AG08395 (cell line): ENCODE measurements at regions not wholly inside any gene's neighbourhood (a gene's known extent, or its start where the extent isn't known, plus 50 kb on each side); places are given as distances from the start of the nearest gene placed in this dataset.

Experiments
- DNase-seq: peaks from one replicate; pipeline ENCODE4 v3.0.0; 2012; ENCODE audit warnings: mixed read lengths, low spot score

- no peak for DNase-seq
Measured at GRCh38 chr7:52897288-52897687, 138.1 kb upstream of the POM121L12 start.

DNA sequence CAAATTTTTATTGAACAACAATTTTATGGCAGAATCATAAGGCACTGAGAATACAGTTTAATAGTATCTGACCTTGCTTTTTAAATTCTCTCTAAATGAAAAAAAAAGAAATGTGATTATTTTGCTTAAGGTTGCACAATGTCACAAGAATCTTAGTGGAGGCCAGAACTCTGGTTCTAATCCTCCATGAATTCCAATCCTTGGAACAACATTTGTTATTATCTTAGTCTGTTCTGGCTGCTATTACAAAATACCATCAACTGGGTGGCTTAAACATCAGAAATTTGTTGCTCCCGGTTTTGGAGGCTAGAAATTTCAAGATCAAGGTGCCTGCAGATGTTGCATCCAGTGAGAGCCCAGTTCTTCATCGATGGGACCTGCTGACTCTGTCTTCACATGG lies 158.2 kb upstream of the POM121L12 start:
- DNase-seq, result no peak

DNA sequence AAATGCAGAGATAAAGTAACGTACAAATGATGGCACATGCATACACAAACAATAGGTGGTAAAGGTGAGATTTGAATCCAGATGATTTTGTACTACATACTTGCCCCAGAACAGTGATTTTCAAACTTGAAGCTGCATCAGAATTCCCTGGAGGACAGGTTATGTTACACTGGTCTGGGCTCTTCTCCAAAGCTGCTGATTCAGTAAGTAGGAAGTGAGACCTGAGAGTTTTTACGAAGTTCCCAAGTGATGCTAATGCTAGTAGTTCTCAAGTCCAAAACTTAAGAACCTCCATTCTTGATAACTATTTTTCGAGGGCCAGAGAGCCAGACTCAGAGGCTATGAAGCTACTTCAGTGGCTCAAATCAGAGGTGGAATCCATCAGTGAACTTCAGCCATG lies 159.0 kb upstream of the POM121L12 start:
- DNase-seq, result no peak

DNA sequence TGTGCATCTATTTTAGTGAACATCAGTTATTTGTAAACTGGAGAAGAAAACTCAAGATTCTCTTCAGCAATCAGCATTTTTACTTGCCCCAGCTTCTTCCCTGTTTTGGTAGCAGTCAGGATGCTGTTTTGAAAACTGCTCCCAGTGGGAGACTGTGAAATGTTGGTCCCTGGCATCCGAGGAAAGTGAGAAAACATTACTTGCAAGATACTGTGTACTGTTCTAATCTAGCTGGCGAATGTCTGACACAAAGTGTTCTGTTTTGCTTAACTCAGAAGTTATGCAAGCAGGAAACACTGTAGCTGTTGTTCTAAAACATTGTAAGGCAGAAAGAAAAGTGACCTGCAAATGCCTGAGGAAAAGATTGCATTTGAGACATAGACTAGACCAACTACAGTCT lies 171.8 kb upstream of the POM121L12 start:
- no peak for DNase-seq

DNA sequence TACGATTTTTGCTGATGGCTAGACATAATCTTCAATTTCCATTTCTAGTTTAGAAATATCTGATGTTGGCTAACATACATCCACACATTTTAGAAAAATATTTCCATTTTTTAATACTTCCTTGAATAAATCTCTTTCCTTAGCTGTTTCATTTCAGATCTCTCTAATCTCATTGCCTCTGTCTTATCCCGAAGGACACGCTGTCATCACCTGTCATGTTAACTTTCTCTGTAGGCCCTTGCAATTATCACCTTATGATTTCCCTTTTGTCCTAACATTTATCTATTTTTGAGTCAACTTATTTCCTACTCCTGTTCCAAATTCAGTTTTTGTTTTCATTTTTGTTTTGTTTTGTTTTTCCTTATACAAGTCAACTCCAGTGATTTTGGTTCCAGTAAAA lies 173.1 kb upstream of the POM121L12 start:
- no peak for DNase-seq

GRCh38 chr7:52857367-52857766 lies 178.1 kb upstream of the POM121L12 start:
- no peak for DNase-seq

DNA sequence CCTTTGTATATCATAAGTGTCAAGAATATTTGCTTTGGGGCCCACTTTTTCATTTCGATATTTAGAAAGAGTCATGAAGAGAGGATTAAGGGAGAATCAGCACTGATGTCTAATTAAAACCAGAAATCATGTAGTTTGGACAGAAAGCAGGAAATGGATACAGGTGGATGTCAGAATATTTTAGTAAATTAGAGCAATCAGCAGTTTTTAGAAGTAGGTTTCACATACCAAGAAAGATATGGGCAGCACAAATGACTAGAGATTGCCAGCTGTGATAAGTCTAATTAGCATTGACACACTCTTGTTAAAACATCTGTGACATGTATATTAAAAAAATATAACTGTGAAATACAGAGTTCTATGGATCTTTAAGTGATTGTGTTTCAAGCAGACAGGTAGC lies 180.8 kb upstream of the POM121L12 start:
- DNase-seq, result no peak

DNA sequence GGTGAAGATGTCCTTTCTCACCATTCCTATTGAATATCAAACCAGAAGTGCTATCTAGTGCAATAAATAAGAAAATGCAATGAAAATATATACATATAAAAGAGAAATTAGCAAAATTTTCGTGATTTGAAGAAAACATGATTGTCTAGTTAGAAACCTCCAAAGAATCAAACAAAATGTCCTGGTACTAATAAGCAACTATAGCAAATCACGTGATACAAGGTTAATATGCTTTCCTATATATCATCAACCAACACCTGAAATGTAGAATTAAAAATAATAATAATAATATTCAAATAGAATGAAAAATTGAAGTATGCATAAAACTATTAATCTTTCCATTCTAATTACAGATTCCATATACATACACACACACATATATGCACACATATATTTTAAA lies 183.9 kb upstream of the POM121L12 start:
- no peak for DNase-seq

DNA sequence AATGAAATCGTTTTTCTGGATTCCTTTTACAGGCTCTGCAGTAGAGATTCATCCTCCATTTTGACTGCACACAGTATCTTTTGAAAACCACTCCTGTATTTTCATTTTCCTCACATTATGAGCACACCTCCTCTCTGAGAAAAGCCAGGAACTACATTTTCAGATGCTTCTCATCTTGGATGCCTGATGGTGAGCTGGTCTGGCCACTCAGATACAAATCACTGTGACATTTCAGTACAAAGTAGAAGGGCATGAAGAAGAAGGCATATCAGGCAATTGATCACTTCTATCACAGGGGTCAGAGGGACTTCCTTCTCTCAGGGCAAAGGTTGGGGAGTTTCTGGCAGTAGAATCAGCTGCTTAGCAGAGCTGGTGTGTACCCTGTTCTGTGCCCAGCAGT lies 192.0 kb upstream of the POM121L12 start:
- DNase-seq, result no peak

DNA sequence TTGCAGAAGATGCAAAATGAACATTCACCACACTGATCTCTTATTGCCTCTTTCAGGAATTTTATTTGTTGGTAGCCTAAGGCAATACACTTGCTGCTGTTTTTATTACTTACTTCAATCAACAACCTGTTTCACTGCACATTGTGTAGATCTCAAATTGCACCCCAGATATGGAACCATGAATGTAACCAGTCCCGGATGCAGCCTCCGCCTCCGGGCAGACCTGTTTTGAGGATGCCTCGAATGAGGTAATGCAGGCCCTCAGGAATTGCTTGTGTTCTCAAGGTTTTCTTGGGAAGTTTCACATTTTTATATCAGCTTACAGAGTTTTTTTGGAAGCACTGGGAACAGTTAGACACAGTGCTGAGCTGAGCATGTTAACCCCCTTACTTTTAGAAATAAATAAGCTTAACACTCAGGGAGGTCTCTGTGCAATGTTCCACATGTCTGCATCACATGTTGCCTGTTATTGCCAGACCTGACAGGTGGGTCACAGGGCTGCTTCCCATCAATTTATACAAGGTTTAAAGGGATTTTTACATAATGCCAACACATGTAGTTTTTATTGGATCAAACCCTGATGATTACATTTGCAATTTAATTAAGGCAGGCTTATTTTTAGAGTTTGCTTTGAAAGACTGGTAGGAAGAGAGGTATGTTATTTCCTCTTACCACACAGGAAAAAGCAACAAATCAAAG lies 193.1 kb upstream of the POM121L12 start:
- no peak for DNase-seq

GRCh38 chr7:52838981-52839411 lies 196.4 kb upstream of the POM121L12 start:
- no peak for DNase-seq

DNA sequence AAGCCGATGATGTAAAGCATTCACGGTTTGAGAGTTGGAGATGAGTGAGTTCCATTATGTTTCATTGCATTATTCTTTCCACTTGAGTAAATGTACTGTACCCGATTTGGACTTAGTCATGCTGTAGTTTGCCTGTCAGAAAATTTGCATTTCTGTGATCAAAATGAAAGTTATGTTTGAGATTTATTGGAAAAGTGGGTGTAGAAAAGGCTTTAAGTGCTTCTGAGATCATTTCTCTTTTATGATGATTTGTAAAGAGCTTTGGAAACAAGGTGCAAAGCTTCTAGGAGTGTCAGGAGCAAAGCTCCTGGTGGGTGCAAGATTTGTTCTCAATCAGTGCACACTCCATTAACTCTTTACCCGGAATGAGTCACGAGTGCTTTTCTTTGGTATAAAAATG lies 204.1 kb upstream of the POM121L12 start:
- no peak for DNase-seq

GRCh38 chr7:52830801-52831200 lies 204.6 kb upstream of the POM121L12 start:
- no peak for DNase-seq

DNA sequence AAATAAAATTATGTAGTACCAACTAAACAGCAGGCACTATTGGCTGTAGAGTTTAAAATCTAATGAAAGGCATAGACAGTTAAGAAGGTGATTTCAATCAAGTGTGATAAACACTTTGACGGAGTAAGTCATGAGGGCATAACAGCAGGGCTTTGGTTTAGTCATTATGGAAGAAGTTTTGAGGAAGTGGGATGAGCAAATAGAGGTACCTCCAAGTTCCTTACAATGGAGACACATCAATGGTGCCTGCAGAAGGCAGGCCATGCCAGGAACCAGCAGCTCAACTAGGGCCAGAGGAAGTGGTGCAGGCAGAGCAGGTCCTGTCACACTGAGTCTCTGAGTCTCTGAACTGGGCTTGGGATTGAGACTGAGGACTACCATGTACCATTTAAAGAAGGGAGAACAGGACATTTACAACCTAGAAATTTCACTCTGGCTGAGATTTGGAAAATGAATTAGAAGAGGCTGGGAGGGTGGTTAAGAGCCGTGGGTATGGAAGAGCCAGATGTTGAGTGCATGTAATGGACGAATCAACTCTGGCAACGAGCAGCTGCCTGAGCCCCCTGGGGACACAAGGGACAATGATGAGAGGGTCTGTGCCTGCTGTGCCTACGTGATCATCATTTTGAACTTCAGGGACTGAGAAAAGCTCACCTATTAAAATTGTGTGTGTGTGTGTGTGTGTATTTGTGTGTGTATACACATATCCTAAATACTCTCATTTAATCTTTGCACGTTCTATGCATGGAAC lies 208.7 kb upstream of the POM121L12 start:
- DNase-seq, result no peak

- no peak for DNase-seq
Measured at GRCh38 chr7:52825611-52826010, 209.8 kb upstream of the POM121L12 start.

- DNase-seq, result no peak
Measured at GRCh38 chr7:52811537-52811936, 223.9 kb upstream of the POM121L12 start.

DNA sequence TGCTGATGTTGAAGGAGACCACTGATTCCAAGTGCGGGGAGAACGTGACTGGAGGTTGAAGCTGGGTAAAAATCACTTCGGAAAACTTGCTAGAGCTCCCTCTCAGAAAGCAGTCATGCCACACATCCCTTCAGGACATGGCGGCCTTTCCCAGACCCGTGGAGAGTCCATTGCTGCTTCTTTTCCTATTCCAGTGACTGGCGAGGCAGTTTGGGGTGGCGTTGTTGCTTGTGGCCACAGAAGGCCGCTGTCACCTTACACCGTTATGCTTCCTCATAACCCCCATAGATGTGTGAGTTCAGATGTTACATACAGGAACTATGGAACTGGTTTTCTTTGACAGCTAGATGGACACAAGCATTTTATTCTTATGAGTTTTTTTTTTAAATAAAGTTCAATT lies 235.6 kb upstream of the POM121L12 start:
- DNase-seq, result no peak

- DNase-seq, result no peak
Measured at GRCh38 chr7:52797801-52798200, 237.6 kb upstream of the POM121L12 start.

- DNase-seq, result no peak
Measured at GRCh38 chr7:52794621-52795020, 240.8 kb upstream of the POM121L12 start.

GRCh38 chr7:52791176-52791700 lies 244.2 kb upstream of the POM121L12 start:
- no peak for DNase-seq

DNA sequence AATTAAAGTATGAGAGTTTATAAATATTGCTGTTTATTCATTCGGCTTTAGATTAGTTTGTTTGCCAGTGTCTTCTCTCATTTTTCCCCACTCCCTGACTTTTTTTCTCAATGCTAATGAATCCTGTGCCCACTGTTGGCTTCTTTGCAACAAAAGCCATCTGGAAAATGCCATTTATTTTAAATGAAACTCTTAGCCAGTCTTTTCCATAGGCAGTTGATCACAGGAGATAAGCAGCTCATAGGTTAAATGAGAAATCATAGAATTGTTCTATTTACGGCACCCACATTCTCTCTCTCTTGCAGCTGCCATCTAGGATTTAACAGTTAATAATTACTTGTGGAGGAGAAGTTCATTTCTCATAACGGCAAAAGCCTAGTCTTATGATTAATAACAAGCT lies 249.3 kb upstream of the POM121L12 start:
- no peak for DNase-seq

- no peak for DNase-seq
Measured at GRCh38 chr7:52782348-52782747, 253.1 kb upstream of the POM121L12 start.

GRCh38 chr7:52781250-52781649 lies 254.2 kb upstream of the POM121L12 start:
- DNase-seq, result no peak

GRCh38 chr7:52779004-52779403 lies 256.4 kb upstream of the POM121L12 start:
- no peak for DNase-seq
